HEK293T (cell line): ENCODE measurements at regions not wholly inside any gene's neighbourhood (a gene's known extent, or its start where the extent isn't known, plus 50 kb on each side); places are given as distances from the start of the nearest gene placed in this dataset.

Experiments used
- CTCF ChIA-PET: fragments of 350-600 bp; formaldehyde crosslinking; extraction: SDS; loops from one replicate; lab custom pipeline; 2021; ENCODE audit warnings: antibody characterized with exemption, inconsistent platforms; lab: Yijun Ruan, JAX
- POLR2A ChIA-PET: fragments of 350-600 bp; formaldehyde crosslinking; extraction: SDS; loops from one replicate; lab custom pipeline; 2020; ENCODE audit warnings: antibody characterized with exemption, inconsistent platforms; lab: Yijun Ruan, JAX
- DNase-seq: peaks from one replicate; pipeline ENCODE4 v3.0.0; 2012; ENCODE audit warnings: mixed read lengths; ENCODE audit errors: extremely low spot score
- ARNT ChIP-seq: fragments of 450-650 bp; IDR thresholded peaks from 2 replicates; pipeline ENCODE4 v1.6.1; 2017; ENCODE audit warnings: mild to moderate bottlenecking
- BHLHE40 ChIP-seq: fragments of 450-650 bp; IDR thresholded peaks from 2 replicates; pipeline ENCODE4 v1.6.1; 2016; ENCODE audit warnings: mild to moderate bottlenecking, moderate library complexity, borderline replicate concordance
- CTBP1 ChIP-seq: fragments of 450-650 bp; IDR thresholded peaks from 2 replicates; pipeline ENCODE4 v1.6.1; 2016; ENCODE audit warnings: borderline replicate concordance
- ELF4 ChIP-seq: fragments of 450-650 bp; IDR thresholded peaks from 2 replicates; pipeline ENCODE4 v1.6.1; 2017; ENCODE audit warnings: antibody characterized with exemption
- FOXA1 ChIP-seq: fragments of 450-650 bp; IDR thresholded peaks from 2 replicates; pipeline ENCODE4 v1.6.1; 2016; ENCODE audit warnings: mild to moderate bottlenecking
- FOXK2 ChIP-seq: fragments of 450-650 bp; IDR thresholded peaks from 2 replicates; pipeline ENCODE4 v1.6.1; 2016; ENCODE audit warnings: mild to moderate bottlenecking
- FOXM1 ChIP-seq: fragments of 450-650 bp; IDR thresholded peaks from 2 replicates; pipeline ENCODE4 v1.6.1; 2017; ENCODE audit warnings: mild to moderate bottlenecking, borderline replicate concordance
- HDGF ChIP-seq: fragments of 450-650 bp; IDR thresholded peaks from 2 replicates; pipeline ENCODE4 v1.6.1; 2017; ENCODE audit warnings: antibody characterized with exemption, borderline replicate concordance
- L3MBTL2 ChIP-seq: fragments of 450-650 bp; conservative IDR thresholded peaks from 2 replicates; pipeline ENCODE4 v1.6.1; 2016; ENCODE audit warnings: mild to moderate bottlenecking
- LEF1 ChIP-seq: fragments of 450-650 bp; IDR thresholded peaks from 2 replicates; pipeline ENCODE4 v1.6.1; 2017; ENCODE audit warnings: mild to moderate bottlenecking, borderline replicate concordance
- NFRKB ChIP-seq: fragments of 450-650 bp; IDR thresholded peaks from 2 replicates; pipeline ENCODE4 v1.6.1; 2016; ENCODE audit warnings: mild to moderate bottlenecking, moderate library complexity
- SP1 ChIP-seq: fragments of 450-650 bp; IDR thresholded peaks from 2 replicates; pipeline ENCODE4 v1.6.1; 2017
- SUZ12 ChIP-seq: fragments of 450-650 bp; IDR thresholded peaks from 2 replicates; pipeline ENCODE4 v1.6.1; 2016; ENCODE audit warnings: mild to moderate bottlenecking
- TARDBP ChIP-seq: fragments of 450-650 bp; IDR thresholded peaks from 2 replicates; pipeline ENCODE4 v1.6.1; 2016
- ZNF384 ChIP-seq: fragments of 450-650 bp; IDR thresholded peaks from 2 replicates; pipeline ENCODE4 v1.6.1; 2016
- TF ChIP-seq, protein P1 (sequence below): fragments of 450-650 bp; IDR thresholded peaks from 2 replicates; pipeline ENCODE4 v1.6.1; 2016

DNA sequence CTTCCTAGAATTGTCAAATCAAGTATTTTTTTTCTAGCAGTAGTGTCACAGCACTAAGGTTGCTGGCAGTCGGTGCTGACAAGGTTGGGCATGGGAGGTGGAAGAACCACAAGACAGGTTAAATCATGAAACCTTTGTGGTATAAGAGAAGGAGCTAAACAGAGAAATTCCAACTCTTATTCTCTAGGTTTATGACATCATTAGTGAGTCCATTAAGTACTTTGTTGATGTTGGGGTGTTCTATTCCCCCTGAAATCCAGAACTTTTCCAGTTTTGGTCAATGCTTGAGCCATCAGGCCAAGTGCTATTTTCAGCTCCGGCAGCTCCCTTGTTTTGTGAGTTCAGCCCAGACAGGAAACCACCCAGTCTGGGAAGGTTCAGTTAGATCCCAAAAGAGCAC, 206.0 kb upstream of the SOX9 start:
- no peak for DNase-seq
- TF ChIP-seq BHLHE40 (no peak), CTBP1 (no peak), ARNT (no peak), SP1 (no peak), ELF4 (no peak), FOXK2 (no peak), LEF1 (no peak), FOXA1 (no peak), NFRKB (no peak)
- TF ChIP-seq, protein P1, sequence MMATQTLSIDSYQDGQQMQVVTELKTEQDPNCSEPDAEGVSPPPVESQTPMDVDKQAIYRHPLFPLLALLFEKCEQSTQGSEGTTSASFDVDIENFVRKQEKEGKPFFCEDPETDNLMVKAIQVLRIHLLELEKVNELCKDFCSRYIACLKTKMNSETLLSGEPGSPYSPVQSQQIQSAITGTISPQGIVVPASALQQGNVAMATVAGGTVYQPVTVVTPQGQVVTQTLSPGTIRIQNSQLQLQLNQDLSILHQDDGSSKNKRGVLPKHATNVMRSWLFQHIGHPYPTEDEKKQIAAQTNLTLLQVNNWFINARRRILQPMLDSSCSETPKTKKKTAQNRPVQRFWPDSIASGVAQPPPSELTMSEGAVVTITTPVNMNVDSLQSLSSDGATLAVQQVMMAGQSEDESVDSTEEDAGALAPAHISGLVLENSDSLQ, result no peak
- ChIA-PET CTCF (no interaction called here), POLR2A (no interaction called here)

DNA sequence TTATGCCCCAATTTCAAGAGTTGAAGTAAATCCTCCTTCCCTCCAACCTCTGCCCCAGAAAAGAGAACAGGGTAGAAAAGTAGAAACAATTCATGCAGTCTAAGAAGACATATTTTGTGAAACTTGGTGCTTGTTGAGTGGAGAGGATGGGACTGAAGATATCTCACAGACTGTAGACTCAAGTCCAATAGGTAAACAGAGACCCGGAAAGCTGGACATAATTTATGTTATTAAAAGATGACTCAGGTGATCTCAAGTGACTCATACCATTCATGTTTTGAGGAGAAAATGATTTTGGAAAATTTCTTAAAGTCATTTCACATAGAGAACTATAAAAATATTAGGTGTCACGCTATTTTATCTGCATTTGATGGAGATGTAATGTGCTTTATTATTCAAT, 203.1 kb upstream of the SOX9 start:
- no peak for DNase-seq
- POLR2A ChIA-PET, result no interaction called here
- CTCF ChIA-PET, result no interaction called here
- no peak for TF ChIP-seq FOXA1
- no peak for TF ChIP-seq CTBP1
- no peak for TF ChIP-seq TARDBP
- TF ChIP-seq, protein P1, result no peak
- TF ChIP-seq HDGF, result no peak
- TF ChIP-seq FOXK2, result no peak
- no peak for TF ChIP-seq ZNF384
- no peak for TF ChIP-seq FOXM1

DNA sequence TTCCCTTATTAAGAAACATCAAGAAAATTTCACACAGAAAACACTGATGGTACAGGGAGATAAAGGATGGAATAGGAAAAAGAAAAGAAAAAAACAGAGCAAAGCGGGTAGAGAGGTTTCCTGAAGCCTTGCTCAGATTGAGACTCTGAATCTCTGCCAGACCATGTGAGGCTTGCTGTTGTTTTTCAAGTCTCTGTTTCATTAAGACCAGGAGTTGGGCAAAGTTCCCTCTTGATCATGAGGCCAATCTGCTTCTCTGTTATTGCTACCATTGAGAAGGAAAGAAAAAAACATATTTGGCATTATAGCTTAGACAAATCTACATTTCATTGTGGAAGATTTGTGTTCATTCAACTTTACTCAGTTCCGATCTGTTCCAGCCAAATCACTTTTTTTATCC, 201.6 kb upstream of the SOX9 start:
- ChIA-PET CTCF (no interaction called here), POLR2A (no interaction called here)
- TF ChIP-seq HDGF, result no peak
- no peak for TF ChIP-seq SP1
- no peak for TF ChIP-seq FOXA1
- no peak for TF ChIP-seq CTBP1
- TF ChIP-seq FOXM1, result no peak
- TF ChIP-seq SUZ12, result no peak
- TF ChIP-seq FOXK2, result no peak
- no peak for TF ChIP-seq NFRKB
- no peak for TF ChIP-seq L3MBTL2
- TF ChIP-seq, protein P1, result no peak
- TF ChIP-seq TARDBP, result no peak
- no peak for TF ChIP-seq ARNT
- TF ChIP-seq ZNF384, result no peak
- no peak for TF ChIP-seq LEF1
- TF ChIP-seq ELF4, result no peak
- TF ChIP-seq BHLHE40, result no peak
- no peak for DNase-seq

GRCh38 chr17:71919896-71920295, 200.9 kb upstream of the SOX9 start:
- TF ChIP-seq ZNF384 (no peak), SUZ12 (no peak), ELF4 (no peak), FOXA1 (no peak), HDGF (no peak), L3MBTL2 (no peak), CTBP1 (no peak), BHLHE40 (no peak), FOXM1 (no peak), SP1 (no peak), FOXK2 (no peak), TARDBP (no peak), LEF1 (no peak), ARNT (no peak), NFRKB (no peak)
- TF ChIP-seq, protein P1, result no peak
- no peak for DNase-seq
- ChIA-PET CTCF (no interaction called here), POLR2A (no interaction called here)

DNA sequence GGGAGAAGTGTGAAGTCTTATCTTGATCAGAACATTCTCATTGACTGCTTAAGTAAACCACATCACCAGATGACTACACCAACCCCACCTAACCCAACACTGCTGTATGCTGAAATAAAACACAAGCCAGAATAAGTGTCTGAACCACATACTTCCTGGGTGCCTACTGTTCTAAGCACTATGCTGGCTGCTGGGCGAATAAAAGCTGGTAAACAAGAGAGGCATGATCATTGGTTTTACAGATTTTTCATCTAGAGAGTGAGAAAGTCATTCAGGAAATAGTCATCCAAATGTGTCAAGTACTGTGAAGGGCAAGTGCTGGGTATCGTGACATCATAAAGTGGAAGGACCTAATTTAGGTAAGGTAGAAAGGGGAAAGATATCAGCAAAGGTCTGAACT, 199.0 kb upstream of the SOX9 start:
- CTCF ChIA-PET, result no interaction called here
- POLR2A ChIA-PET, result no interaction called here
- DNase-seq, result no peak
- TF ChIP-seq FOXA1 (no peak), SUZ12 (no peak), HDGF (no peak), NFRKB (no peak), TARDBP (no peak), SP1 (no peak), FOXM1 (no peak), ARNT (no peak), L3MBTL2 (no peak), ELF4 (no peak), BHLHE40 (no peak), CTBP1 (no peak), LEF1 (no peak)

DNA sequence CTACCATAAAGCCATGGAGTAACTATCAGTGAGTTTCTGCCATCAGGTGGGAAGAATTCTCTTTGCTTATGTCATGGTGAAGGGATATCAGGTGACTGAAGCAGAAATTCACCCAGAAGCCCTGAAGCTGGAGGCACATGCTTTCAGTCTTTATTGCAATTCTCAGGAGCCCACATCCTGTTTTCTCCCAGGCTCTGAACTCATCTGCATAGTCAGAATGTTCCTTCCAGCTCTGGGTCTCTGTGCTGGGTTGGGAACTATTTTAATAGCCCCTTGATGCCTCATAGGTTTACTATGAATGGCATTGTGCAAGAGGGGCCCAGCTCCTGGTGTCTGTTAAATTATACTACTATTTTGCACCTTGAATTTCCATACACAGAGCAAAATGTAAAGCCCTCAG, 198.4 kb upstream of the SOX9 start:
- DNase-seq, result no peak
- ChIA-PET POLR2A (no interaction called here), CTCF (no interaction called here)
- no peak for TF ChIP-seq TARDBP
- no peak for TF ChIP-seq ZNF384
- TF ChIP-seq FOXM1, result no peak
